ENCODE measurements at regions not wholly inside any gene's neighbourhood (a gene's known extent, or its start where the extent isn't known, plus 50 kb on each side); places are given as distances from the start of the nearest gene placed in this dataset.
"Not testable (repeated sequence)": the region's sequence is repeated elsewhere in the genome, so short reads cannot be mapped to it uniquely, and the experiment has no call there.

DNA sequence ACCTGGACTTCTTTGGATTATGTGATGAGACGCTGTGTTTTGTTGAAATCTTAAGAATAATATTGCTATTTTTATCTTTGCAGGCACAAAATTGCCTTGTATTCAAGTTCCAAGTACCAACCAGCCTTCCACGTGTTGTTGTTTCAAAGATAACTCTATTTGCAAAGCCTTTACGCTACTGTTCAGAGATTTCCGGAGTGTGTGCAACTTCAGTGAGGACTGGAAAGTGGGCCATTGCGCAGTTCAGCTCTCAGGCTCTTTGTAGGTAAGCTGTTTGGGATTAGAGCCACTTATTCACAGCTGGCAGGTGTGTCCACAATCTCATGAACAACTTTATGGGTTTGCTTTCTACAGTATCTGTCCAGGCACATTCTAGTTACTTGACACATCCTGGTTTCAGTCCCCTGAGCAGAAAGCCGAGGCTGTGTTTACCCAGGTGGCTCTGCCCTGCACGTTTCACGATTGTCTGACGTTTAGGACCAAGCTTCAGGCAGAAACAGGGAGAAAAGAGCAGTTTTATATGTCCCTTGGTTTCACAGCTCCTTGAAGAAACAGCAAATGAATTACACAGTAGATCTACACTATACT is 520.3 kb downstream of the PRIM2 start:
- H3K4me3 ChIP-seq (ENCODE audit: low read depth in 1 of 3, low read length in 3 of 3); H3K27me3 ChIP-seq (ENCODE audit: control insufficient read depth in 3 of 3, insufficient read depth in 3 of 3, low read length in 3 of 3); H3K4me1 ChIP-seq (ENCODE audit: control insufficient read depth in 3 of 3, insufficient read depth in 2 of 3, low read depth in 1 of 3, low read length in 2 of 3); H3K36me3 ChIP-seq (ENCODE audit: control insufficient read depth in 3 of 3, insufficient read depth in 2 of 3, low read depth in 1 of 3, low read length in 3 of 3); H3K27ac ChIP-seq (ENCODE audit: low read depth in 1 of 3, low read length in 2 of 3); FAIRE-seq; DNase-seq; H3K9me3 ChIP-seq (ENCODE audit: control insufficient read depth in 2 of 2, insufficient read depth in 1 of 2, low read depth in 1 of 2, low read length in 1 of 2): not testable (repeated sequence)
- 34 to 62% (median 50%) methylated on average over 9 of the region's 9 CpGs for WGBS, 3 donors

- H3K27me3 ChIP-seq (ENCODE audit: control insufficient read depth in 3 of 3, insufficient read depth in 3 of 3, low read length in 3 of 3); DNase-seq; H3K9me3 ChIP-seq (ENCODE audit: control insufficient read depth in 2 of 2, insufficient read depth in 1 of 2, low read depth in 1 of 2, low read length in 1 of 2); H3K4me3 ChIP-seq (ENCODE audit: low read depth in 1 of 3, low read length in 3 of 3); H3K27ac ChIP-seq (ENCODE audit: low read depth in 1 of 3, low read length in 2 of 3); H3K4me1 ChIP-seq (ENCODE audit: control insufficient read depth in 3 of 3, insufficient read depth in 2 of 3, low read depth in 1 of 3, low read length in 2 of 3); H3K36me3 ChIP-seq (ENCODE audit: control insufficient read depth in 3 of 3, insufficient read depth in 2 of 3, low read depth in 1 of 3, low read length in 3 of 3); FAIRE-seq: not testable (repeated sequence)
- WGBS, 3 donors = 80 to 84% (median 84%) methylated on average over 6 of the region's 6 CpGs
Observed at GRCh38 chr6:57841551-57841950, 524.1 kb downstream of the PRIM2 start.

GRCh38 chr6:57853745-57854407 is 536.4 kb downstream of the PRIM2 start:
- 10 to 25% (median 23%) methylated on average over 19 to 31 of the region's 44 CpGs for WGBS, 3 donors
- not testable (repeated sequence) for FAIRE-seq

GRCh38 chr6:57860481-57861315 is 543.3 kb downstream of the PRIM2 start:
- not testable (repeated sequence) for FAIRE-seq; H3K36me3 ChIP-seq (ENCODE audit: control insufficient read depth in 3 of 3, insufficient read depth in 2 of 3, low read depth in 1 of 3, low read length in 3 of 3); H3K27me3 ChIP-seq (ENCODE audit: control insufficient read depth in 3 of 3, insufficient read depth in 3 of 3, low read length in 3 of 3); H3K27ac ChIP-seq (ENCODE audit: low read depth in 1 of 3, low read length in 2 of 3); H3K9me3 ChIP-seq (ENCODE audit: control insufficient read depth in 2 of 2, insufficient read depth in 1 of 2, low read depth in 1 of 2, low read length in 1 of 2); H3K4me3 ChIP-seq (ENCODE audit: low read depth in 1 of 3, low read length in 3 of 3); DNase-seq; H3K4me1 ChIP-seq (ENCODE audit: control insufficient read depth in 3 of 3, insufficient read depth in 2 of 3, low read depth in 1 of 3, low read length in 2 of 3)
- 68 to 81% (median 71%) methylated on average over 5 of the region's 6 CpGs for WGBS, 3 donors

More at GRCh38 chr6:57853745-57854407, 536.4 kb downstream of the PRIM2 start:
- not testable (repeated sequence) for H3K4me1 ChIP-seq (ENCODE audit: control insufficient read depth in 3 of 3, insufficient read depth in 2 of 3, low read depth in 1 of 3, low read length in 2 of 3); DNase-seq; H3K27me3 ChIP-seq (ENCODE audit: control insufficient read depth in 3 of 3, insufficient read depth in 3 of 3, low read length in 3 of 3); H3K36me3 ChIP-seq (ENCODE audit: control insufficient read depth in 3 of 3, insufficient read depth in 2 of 3, low read depth in 1 of 3, low read length in 3 of 3); H3K4me3 ChIP-seq (ENCODE audit: low read depth in 1 of 3, low read length in 3 of 3); H3K27ac ChIP-seq (ENCODE audit: low read depth in 1 of 3, low read length in 2 of 3); H3K9me3 ChIP-seq (ENCODE audit: control insufficient read depth in 2 of 2, insufficient read depth in 1 of 2, low read depth in 1 of 2, low read length in 1 of 2)

GRCh38 chr6:57870083-57870482 is 552.7 kb downstream of the PRIM2 start:
- not testable (repeated sequence) for H3K9me3 ChIP-seq (ENCODE audit: control insufficient read depth in 2 of 2, insufficient read depth in 1 of 2, low read depth in 1 of 2, low read length in 1 of 2); H3K27me3 ChIP-seq (ENCODE audit: control insufficient read depth in 3 of 3, insufficient read depth in 3 of 3, low read length in 3 of 3); H3K4me1 ChIP-seq (ENCODE audit: control insufficient read depth in 3 of 3, insufficient read depth in 2 of 3, low read depth in 1 of 3, low read length in 2 of 3); H3K36me3 ChIP-seq (ENCODE audit: control insufficient read depth in 3 of 3, insufficient read depth in 2 of 3, low read depth in 1 of 3, low read length in 3 of 3); H3K4me3 ChIP-seq (ENCODE audit: low read depth in 1 of 3, low read length in 3 of 3); H3K27ac ChIP-seq (ENCODE audit: low read depth in 1 of 3, low read length in 2 of 3); FAIRE-seq; DNase-seq
- WGBS, 3 donors = 40 to 61% (median 42%) methylated on average over 3 of the region's 3 CpGs

- H3K4me1 ChIP-seq (ENCODE audit: control insufficient read depth in 3 of 3, insufficient read depth in 2 of 3, low read depth in 1 of 3, low read length in 2 of 3); H3K9me3 ChIP-seq (ENCODE audit: control insufficient read depth in 2 of 2, insufficient read depth in 1 of 2, low read depth in 1 of 2, low read length in 1 of 2); H3K4me3 ChIP-seq (ENCODE audit: low read depth in 1 of 3, low read length in 3 of 3); FAIRE-seq; DNase-seq; H3K27me3 ChIP-seq (ENCODE audit: control insufficient read depth in 3 of 3, insufficient read depth in 3 of 3, low read length in 3 of 3); H3K36me3 ChIP-seq (ENCODE audit: control insufficient read depth in 3 of 3, insufficient read depth in 2 of 3, low read depth in 1 of 3, low read length in 3 of 3); H3K27ac ChIP-seq (ENCODE audit: low read depth in 1 of 3, low read length in 2 of 3): not testable (repeated sequence)
- 68 to 82% (median 72%) methylated on average over 7 of the region's 7 CpGs for WGBS, 3 donors
Observed at GRCh38 chr6:57873424-57873823, 556.0 kb downstream of the PRIM2 start.

GRCh38 chr6:57876659-57877058 is 559.2 kb downstream of the PRIM2 start:
- not testable (repeated sequence) for H3K36me3 ChIP-seq (ENCODE audit: control insufficient read depth in 3 of 3, insufficient read depth in 2 of 3, low read depth in 1 of 3, low read length in 3 of 3); DNase-seq; H3K4me1 ChIP-seq (ENCODE audit: control insufficient read depth in 3 of 3, insufficient read depth in 2 of 3, low read depth in 1 of 3, low read length in 2 of 3); H3K4me3 ChIP-seq (ENCODE audit: low read depth in 1 of 3, low read length in 3 of 3); H3K27ac ChIP-seq (ENCODE audit: low read depth in 1 of 3, low read length in 2 of 3); FAIRE-seq; H3K27me3 ChIP-seq (ENCODE audit: control insufficient read depth in 3 of 3, insufficient read depth in 3 of 3, low read length in 3 of 3); H3K9me3 ChIP-seq (ENCODE audit: control insufficient read depth in 2 of 2, insufficient read depth in 1 of 2, low read depth in 1 of 2, low read length in 1 of 2)
- 73 to 82% (median 75%) methylated on average over 2 of the region's 2 CpGs for WGBS, 3 donors

GRCh38 chr6:57877729-57878128 is 560.3 kb downstream of the PRIM2 start:
- not testable (repeated sequence) for FAIRE-seq; DNase-seq; H3K9me3 ChIP-seq (ENCODE audit: control insufficient read depth in 2 of 2, insufficient read depth in 1 of 2, low read depth in 1 of 2, low read length in 1 of 2); H3K4me3 ChIP-seq (ENCODE audit: low read depth in 1 of 3, low read length in 3 of 3); H3K4me1 ChIP-seq (ENCODE audit: control insufficient read depth in 3 of 3, insufficient read depth in 2 of 3, low read depth in 1 of 3, low read length in 2 of 3); H3K27me3 ChIP-seq (ENCODE audit: control insufficient read depth in 3 of 3, insufficient read depth in 3 of 3, low read length in 3 of 3); H3K36me3 ChIP-seq (ENCODE audit: control insufficient read depth in 3 of 3, insufficient read depth in 2 of 3, low read depth in 1 of 3, low read length in 3 of 3); H3K27ac ChIP-seq (ENCODE audit: low read depth in 1 of 3, low read length in 2 of 3)
- 77 to 94% (median 91%) methylated on average over 3 of the region's 3 CpGs for WGBS, 3 donors
